ENCODE measurements at regions not wholly inside any gene's neighbourhood (a gene's known extent, or its start where the extent isn't known, plus 50 kb on each side); places are given as distances from the start of the nearest gene placed in this dataset.
"Not testable (repeated sequence)": the region's sequence is repeated elsewhere in the genome, so short reads cannot be mapped to it uniquely, and the experiment has no call there.

DNA sequence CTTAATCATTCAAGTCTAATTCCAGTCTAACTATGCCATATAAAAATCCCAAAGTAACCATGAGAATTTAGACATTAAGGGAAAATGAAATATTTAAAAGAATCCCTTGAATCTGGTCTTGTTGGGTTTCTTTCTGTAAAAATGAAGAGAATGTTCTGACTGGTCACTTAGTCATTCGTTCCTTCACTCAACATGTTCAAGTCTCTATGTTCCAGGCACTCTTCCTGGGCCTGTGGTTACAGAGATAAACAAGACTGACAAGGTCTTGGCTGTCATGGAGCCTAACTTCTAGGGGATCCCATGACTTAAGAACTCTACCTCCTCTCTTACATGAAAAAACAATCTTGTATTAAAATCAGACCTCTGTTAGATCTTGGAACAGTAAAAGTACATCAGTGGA is 638.6 kb upstream of the TBL1XR1 start:
- DNase-seq = no peak

DNA sequence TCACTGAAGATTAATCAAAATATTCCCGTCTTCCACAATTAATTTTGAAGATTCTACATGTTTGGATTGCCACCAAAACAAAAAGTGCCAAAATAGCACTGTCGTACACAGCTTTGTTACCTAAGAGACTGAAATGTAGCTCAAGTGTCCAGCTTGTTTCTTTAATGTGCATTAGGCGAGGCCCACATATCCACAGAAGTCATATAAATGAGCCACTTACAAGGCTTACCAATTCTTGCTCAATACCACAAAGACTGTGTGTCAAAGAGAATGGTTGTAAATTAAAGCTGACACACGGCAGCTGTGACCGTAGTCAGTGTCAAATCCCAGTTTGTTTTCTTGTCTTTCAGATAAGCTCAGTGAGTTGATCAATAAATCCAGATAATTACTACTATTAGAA is 639.4 kb upstream of the TBL1XR1 start:
- DNase-seq = no peak

DNA sequence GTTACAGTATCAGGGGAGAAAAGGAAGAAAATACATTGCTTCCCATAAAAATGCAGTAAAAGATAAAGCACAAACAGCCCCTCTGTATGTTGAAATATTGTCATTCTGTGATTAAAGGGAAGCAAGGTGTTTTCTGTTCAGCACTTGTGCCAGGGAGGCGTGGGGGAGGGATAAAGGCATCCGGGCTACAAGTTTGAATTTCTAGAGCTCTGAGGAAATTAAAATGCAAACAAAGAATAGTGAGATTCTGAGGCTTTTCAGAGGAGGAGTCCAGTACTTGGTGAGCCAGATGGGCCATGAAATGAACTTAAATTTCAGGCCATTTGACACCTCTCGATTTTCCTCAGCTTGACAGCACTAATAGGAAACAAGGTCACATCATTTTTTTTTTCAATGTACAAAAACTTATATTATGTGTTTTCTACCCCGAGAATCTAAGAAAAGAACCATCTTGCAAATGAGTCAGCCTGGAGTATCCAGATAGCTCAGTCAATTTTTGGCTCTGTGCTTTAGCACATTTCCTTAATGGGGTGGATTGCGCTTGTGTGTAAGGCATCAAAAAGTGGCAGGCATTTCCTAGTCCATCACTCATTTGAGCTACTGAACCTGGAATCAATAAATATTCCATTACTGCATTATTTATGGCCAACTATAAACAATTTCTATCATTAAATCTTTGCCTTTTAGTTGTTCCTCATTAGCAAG is 640.8 kb upstream of the TBL1XR1 start:
- DNase-seq = no peak

DNA sequence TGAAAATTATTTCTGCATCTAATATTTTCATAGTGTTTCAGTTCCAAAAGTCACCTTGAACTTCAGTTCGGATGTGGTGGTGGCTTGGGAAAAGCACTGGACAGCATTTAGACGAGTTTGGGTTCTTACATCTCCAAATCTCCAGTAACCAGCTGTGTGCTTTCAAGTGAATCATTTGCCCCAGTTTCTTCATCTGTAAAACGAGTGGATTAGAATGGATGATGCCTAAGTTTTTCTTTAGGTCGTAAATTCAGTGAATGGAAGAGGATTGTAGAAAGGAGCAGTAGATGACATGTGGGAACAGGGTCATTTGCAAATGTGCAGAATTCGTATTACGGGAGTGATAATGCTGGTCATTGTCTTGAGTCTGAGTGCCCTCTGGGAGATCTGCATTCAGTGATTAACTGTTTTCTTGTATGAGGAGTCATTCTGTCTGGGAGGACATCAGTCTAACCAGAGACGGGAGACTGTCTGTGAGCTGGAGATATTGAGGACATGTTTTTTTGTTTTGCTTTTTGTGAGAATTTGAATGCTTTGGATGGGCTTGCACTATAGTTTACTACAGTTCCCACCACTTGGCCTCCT is 641.6 kb upstream of the TBL1XR1 start:
- no peak for DNase-seq

DNA sequence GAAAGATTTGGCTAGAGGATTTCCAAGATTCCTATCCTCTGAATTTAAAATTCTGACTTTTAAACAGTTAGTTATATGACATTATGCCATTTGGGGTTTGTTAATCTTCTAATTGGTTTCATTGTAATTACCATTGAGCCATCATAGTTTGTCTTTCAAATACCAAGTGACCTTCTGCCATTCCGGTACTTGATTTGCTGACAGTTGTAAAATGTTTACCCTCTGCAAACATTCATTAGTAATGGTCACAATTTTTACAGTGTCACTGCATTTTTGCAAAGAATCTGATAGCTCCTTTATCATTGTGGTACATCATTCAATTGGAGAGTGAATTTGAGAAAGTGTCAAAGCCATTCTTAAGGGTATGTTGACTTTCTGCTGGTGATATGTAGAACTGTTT is 645.0 kb upstream of the TBL1XR1 start:
- no peak for DNase-seq

DNA sequence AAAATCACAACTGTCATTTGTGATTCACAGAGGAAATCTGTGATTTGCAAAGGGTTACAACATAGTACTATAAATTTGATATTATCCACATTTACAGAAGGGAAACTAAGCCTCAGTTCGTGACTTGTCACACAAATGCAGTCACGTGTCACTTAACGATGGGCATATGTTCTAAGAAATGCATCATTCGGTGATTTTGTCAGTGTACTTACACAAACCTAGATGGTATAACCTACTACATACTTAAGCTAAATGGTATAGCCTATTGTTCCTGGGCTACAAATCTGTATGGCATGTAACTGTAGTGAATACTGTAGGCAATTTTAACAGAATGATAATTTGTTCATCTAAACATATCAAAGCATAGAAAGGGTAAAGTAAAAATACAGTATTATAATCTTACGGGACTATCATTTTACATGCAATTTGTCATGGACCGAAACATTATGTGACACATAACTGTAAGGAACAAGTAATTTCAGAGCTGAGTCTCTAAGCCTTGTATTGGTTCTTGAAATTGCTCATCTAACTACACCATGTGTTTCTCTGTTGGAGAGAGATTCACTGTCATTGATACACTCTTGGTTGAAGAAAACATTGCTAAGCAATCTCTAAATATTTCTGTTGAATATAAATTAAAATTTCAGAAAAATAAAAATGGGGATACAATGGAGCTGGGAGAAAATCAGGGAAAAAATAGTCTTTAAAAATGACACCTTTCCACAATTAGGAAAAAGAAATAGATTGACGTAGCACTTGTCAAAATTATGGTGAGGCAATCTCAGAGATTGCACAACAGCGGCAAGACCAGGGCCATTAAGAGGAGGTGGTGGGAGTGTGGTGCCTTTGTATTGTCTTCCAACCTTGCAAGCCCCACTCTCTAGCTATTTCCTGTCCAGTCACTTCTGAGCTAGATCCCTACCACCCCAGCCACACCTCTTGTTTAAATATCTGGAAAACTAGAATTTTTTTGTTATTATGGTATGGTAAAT is 645.8 kb upstream of the TBL1XR1 start:
- DNase-seq = no peak

DNA sequence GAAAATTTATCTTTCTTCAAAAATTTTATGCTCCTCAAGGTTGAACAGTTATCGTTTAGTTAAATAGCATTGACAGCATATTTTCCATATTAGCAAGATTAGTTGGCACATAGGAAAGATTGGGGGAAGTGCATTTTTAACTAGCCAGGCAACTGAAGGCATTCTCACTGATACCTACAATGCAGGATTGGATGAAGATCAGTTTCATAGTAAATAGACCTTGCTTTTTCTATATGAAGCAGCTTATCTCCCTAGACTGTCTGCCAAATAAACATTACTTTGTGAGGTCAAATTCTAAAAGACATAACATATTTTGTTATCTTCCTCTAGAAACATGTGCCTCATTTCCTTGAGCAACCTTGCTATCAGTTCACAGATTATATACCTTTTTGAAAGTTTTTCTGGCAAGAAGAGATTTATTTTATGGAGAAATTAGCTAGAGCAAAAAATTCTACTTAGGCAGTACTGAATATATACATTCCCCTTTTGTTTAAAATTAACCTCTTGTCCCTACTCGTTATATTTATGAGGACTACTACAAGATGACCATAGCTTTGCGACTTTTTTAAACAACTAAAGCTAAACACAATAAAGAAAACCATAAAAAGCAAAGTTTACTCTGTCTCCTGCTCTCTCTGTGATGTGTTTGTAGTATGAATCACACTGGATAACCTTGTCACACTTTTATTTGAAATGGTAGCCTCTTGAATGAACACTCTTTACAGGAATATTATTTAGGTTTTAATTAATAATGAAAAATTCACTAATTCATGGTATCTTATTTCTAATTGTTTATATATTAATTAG is 654.9 kb upstream of the TBL1XR1 start:
- DNase-seq = no peak

DNA sequence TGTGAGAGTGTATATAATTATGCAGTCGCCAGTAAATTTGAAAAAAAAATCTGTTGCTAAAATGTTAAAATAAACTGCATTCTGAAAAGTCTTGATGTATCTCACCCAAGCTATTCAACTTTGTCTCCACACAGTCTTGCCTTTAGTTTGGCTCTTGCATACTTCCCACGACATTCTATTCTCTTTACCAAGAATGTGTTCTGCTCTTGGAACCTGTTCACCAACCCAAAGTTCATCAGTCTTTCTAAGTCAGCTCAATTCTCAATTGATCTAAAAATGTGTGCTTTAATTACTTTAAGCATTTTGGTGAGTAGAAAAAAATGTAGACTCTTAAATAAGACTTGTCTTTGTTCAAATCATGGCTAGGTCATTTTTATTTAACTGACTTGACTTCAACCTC is 657.7 kb upstream of the TBL1XR1 start:
- DNase-seq = no peak

DNA sequence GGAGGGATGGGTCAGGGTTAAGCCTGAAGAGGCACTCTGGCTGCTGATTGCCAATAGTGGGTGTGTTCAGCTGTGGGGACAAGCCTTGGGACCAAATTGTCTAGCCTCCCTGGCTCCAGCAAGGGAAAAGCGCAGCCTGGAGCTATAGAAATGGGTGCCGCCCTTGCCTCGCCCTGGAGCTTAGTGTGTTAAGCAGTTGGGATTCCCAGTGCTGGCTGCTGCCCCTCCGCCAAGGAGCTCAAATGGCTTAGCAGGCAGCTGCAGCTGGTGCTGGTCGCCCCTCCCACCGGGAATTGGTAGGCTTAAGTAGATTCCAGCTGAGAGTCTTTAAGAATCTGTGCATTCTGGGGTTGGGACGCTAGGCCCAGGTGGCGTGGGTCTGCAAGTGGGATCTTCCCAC is 662.9 kb upstream of the TBL1XR1 start:
- no peak for DNase-seq

DNA sequence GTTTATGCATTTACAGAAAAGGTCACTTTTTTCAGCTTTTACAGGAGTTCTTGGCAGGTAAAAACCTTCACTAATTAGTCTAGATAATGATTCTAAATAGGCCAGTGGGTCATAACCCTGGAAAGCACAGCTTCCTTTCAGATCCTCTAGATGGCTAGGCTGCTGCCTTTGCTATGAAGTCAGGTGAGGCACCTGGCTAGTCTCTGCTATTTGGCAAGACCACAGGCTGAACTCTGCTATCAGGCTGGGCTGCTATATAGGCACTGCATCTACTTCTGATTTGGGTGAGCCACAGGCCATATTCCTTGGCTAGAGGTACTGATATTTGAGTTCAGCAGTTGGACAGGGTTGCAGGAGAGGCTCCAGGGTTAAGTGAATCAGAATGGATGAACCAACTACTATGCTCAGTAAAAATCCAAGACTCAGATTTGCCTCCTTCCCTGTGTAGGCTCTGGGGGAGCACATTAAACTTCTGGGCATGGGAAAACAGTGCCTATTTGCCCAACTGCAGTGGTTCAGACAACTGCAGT is 665.7 kb upstream of the TBL1XR1 start:
- DNase-seq = no peak

DNA sequence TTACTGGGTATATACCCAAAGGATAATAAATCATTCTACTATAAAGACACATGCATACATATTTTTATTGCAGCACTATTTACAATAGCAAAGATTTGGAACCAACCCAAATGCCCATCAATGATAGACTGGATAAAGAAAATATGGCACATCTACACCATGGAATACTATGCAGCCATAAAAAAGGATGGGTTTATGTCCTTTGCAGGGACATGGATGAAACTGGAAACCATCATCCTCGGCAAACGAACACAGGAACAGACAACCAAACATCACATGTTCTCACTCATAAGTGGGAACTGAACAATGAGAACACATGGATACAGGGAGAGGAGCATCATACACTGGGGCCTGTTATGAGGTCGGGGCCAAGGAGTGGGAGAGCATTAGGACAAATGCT is 665.0 kb upstream of the KCNMB2 start:
- not testable (repeated sequence) for DNase-seq

DNA sequence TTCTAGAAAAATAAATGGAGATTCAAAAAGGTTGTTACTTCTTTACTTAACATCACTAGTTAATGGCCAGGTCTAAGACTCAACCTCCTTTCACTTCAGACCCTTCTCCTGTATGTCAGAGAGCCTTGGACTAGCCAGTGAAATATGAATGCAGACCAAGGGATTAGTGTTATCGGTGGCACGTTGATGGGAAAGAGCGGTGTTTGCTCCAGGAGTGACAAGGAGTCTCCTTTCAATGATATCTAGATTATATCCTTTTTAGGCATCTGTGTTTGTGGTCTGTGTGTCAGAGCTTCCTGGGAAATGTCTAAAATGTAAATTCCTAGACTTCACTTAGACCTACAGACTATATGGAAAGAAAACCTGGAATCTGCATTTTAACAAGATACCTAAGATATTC is 658.0 kb upstream of the KCNMB2 start:
- no peak for DNase-seq

DNA sequence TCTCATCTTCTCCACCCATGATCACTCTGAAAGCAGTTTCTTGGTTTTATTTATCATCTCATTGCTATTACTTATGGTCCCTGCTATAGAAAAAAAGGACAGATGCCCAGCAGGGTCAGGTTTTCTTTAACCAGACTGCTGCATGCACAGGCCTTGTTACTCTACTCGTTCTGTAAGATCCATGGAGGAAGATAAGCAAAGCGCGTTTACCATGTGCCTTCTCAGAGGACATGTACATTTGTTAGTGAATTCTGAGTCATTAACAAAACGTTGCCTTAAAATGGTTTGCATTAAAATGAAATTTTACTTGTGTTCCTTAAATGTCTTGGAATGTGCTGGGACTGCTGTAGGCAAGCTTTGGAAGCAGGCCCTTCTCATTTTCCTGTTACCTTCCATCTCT is 657.3 kb upstream of the KCNMB2 start:
- DNase-seq = no peak

DNA sequence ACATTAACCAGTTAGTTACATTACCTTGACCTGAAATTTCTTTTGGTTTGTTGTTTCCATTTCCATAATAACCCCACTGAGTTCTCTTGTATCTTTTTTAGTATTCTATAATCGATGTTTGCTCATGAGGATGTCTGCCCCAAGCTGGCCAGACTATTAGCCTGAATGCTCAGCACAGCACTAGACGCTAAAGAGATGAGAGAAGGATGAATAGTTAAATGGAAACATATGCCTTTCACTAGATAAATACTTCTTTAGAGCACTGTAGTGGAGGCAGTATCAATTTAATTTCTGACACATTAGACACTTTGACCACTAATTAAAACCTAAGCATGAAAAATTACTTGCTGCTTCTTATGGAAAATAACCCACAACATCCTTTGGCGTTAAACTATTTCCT is 654.9 kb upstream of the KCNMB2 start:
- no peak for DNase-seq

DNA sequence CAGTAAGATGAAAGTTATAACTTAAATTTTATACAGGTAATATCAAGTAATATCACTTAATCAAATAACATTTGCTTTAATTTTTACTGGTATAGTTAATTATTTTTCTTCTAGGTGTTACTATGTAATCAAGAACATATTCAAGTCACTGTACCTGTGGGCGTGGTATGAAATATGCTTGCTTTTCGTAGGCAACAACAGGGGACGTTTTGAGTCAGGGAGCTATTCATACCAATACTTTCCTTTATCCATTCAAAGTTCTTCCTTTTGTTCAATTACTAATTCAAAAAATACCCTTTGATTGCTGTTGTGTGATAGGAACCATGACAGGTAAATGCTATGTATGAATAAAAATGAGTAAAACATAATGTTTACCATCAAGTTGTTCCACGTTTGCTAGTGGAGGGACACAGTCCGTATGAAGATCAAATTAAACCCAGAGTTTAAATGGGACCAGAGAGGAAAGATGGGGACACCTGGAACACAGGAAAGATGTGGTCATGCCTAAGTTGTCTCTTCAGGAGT is 654.0 kb upstream of the KCNMB2 start:
- no peak for DNase-seq

DNA sequence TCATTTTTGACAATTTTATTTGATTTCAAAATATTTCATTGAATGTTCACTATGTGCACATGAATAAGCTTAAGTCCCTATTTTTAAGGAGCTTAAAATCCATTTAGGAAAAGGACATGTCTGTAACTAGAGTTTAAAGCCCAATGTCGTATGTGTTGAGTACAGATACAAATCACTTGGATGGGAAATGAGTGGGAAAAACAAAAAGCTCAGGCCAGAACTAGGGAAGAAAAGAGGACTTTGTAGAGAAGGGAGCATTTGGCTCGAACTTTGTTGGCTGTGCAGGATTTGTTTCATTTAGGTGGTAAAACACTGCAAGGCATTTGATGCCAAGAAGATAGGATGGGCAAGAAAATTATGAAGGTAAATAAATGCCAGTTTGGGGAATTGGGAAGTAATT is 653.1 kb upstream of the KCNMB2 start:
- no peak for DNase-seq

DNA sequence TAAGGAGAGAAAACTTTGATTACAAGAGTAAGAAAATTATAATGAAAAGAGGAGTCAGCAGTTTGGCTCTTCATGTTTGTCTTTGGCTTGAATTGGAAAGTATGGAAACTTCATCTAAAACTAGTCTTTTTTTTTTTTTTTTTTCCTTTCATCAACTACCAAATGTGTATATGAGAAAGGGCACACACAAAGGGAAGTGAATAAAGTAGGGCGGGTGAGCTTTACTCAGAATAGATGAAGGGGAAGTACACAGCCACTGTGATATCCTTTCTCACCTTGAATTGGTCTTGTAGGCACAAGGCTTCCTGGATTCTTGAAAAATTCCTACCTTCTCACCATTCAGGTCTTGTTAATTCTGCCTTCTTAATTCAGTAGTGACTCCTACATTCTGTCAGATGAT is 652.3 kb upstream of the KCNMB2 start:
- DNase-seq = no peak

DNA sequence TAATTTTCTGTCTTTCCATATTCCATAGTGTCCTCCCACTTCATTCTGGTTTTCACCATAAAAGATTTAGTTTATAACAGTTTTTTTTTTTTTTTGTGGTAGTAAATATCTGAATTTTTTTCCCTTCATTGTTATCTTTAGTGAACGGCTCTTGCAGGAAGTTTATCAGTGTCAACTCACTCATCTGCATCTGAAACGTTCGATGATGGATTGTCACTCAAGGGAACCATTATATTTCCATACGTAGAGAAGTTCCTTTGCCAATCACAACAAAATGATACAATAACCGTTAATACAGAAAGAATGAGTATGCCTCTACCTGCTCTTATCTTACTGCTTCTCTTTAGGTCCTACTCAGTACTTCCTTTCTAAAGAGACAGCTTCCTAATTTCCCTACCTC is 651.2 kb upstream of the KCNMB2 start:
- DNase-seq = no peak

DNA sequence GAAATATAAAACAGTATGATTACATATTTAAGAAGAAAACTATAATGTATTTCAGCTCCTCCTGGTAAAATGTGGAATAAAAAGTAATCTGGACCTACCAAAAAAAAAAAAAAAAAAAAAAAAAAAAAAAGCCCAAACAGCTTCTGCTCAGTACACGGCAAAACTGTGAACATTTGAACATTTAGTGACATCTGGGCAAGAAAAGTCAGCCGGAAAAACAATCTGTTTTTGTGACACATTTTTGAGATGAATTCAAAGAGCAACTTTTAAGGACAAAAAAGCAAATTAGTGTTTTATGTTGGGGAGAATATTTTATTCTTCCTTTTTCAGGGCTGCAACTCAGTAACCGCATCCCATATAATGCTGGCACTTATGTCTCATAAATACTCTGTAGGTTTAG is 649.7 kb upstream of the KCNMB2 start:
- DNase-seq = no peak

DNA sequence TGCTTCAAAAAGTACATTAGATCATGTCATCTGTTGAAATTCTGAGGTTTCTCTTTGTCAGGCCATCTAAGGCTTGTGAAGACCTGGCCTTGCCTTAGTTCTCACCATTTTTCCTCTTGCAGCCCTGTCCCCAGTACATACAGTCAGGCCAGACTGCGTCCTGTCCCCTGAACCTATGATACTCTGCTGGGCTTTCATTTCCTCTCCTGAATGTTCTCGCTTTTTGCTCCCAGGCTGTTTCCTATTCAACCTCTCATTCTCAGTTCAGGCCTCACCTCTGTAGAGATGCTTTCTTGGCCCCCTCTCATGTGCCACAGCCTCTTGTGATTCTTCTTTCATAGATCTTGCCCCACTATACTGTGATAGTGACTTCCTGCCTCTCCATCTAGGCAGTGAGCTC is 648.8 kb upstream of the KCNMB2 start:
- DNase-seq = no peak

DNA sequence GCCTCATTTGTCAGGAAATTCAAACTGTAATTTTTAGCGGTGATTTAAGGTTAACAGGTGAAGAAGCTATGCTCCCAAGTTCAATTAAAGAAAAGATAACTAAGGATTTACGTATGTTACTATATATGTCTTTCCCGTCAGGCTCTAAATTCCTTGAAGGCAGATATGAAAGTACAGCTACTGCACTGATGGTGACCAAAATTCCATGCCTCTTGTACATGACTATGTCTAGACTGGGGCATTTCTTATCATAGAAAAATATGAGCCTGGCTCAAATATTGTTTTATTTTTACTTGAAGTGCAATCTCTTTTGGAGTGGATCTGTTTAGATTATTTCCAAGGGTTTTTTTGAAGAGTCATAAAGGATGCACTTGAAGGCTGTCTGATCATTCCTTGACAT is 647.1 kb upstream of the KCNMB2 start:
- no peak for DNase-seq

DNA sequence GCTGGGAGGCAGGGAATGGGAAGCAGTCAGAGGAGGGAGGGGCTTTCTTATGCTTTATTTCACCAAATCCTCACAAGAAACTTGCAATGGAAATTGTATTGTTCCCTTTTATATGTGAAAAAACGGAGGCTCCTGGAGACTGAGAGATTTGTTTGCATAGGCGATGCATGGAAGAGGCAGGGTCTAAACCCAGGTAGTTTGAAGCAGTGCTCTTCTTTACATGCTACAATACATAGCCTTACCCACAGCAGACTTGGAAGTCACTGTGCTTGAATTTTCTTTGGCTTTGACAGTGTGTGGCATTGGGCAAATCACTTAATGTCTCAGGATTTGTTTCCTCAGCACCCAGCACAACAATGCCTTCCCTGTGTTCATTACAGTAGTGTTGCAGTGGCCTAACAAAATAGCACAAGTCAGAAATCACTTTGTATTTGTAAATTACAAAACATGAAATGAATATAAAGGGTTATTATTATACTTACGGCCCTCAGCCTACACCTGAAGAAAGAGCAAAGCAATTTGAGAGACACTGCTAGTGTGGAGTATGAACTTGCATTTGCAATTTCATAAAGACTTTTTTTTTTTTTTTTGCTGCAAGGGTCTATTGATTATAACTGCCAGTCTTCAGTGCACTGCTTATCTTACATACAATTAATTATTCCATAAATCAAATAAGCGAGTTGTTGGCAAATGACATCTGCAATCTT is 646.4 kb upstream of the KCNMB2 start:
- DNase-seq = no peak
